ENCODE measurements at regions not wholly inside any gene's neighbourhood (a gene's known extent, or its start where the extent isn't known, plus 50 kb on each side); places are given as distances from the start of the nearest gene placed in this dataset.
"Not testable (repeated sequence)": the region's sequence is repeated elsewhere in the genome, so short reads cannot be mapped to it uniquely, and the experiment has no call there.

GRCh38 chr12:89789862-89790261 lies 81.2 kb upstream of the ATP2B1 start:
- DNase-seq = no peak

GRCh38 chr12:89787763-89788162 lies 79.1 kb upstream of the ATP2B1 start:
- no peak for DNase-seq

- DNase-seq = no peak
Observed at GRCh38 chr12:89786177-89786810, 77.7 kb upstream of the ATP2B1 start.

- DNase-seq = no peak
Observed at GRCh38 chr12:89783359-89784060, 74.9 kb upstream of the ATP2B1 start.

GRCh38 chr12:89782807-89783206 lies 74.2 kb upstream of the ATP2B1 start:
- no peak for DNase-seq

GRCh38 chr12:89781946-89782550 lies 73.4 kb upstream of the ATP2B1 start:
- no peak for DNase-seq

GRCh38 chr12:89781156-89781555 lies 72.5 kb upstream of the ATP2B1 start:
- DNase-seq = no peak

- no peak for DNase-seq
Observed at GRCh38 chr12:89779090-89779489, 70.5 kb upstream of the ATP2B1 start.

GRCh38 chr12:89777733-89778379 lies 69.2 kb upstream of the ATP2B1 start:
- no peak for DNase-seq

GRCh38 chr12:89775986-89776365 lies 67.3 kb upstream of the ATP2B1 start:
- no peak for DNase-seq

- DNase-seq = no peak
Observed at GRCh38 chr12:89775063-89775985, 66.7 kb upstream of the ATP2B1 start.

- DNase-seq = no peak
Observed at GRCh38 chr12:89774645-89775044, 66.0 kb upstream of the ATP2B1 start.

- no peak for DNase-seq
Observed at GRCh38 chr12:89770391-89770790, 61.8 kb upstream of the ATP2B1 start.

GRCh38 chr12:89769483-89769818 lies 60.8 kb upstream of the ATP2B1 start:
- no peak for DNase-seq

- no peak for DNase-seq
Observed at GRCh38 chr12:89768586-89769482, 60.2 kb upstream of the ATP2B1 start.

GRCh38 chr12:89765959-89766824 lies 57.6 kb upstream of the ATP2B1 start:
- no peak for DNase-seq

GRCh38 chr12:89764164-89764563 lies 55.5 kb upstream of the ATP2B1 start:
- not testable (repeated sequence) for DNase-seq

- no peak for DNase-seq
Observed at GRCh38 chr12:89762498-89763170, 54.0 kb upstream of the ATP2B1 start.

- no peak for DNase-seq
Observed at GRCh38 chr12:89760783-89761182, 52.1 kb upstream of the ATP2B1 start.
